Amniotic stem cell (primary cell): ENCODE measurements at regions not wholly inside any gene's neighbourhood (a gene's known extent, or its start where the extent isn't known, plus 50 kb on each side); places are given as distances from the start of the nearest gene placed in this dataset.

ENCODE experiments used
- DNase-seq: peaks from one replicate; lab custom pipeline; 2025; lab: John Stamatoyannopoulos, UW

DNA sequence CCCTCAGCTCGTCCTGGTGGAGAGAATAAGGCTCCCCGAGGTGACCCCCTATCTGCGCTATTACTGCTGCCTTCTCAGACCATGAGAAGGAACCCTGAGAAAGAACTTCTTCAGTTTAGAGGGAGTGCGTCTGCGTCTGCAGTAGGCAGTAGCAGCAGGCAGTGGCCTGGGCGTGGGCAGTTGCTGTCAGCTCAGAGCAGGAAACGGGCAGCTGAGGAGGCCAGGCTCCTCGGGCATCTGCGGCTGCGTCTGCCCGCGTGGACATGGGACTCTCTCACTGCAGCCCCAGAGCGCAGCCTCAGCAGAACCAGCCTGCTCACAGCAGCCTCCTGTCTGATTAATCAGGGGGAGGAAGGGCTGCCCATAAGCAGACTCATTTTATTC is 49.8 kb upstream of the FCN1 start:
- no peak for DNase-seq

DNA sequence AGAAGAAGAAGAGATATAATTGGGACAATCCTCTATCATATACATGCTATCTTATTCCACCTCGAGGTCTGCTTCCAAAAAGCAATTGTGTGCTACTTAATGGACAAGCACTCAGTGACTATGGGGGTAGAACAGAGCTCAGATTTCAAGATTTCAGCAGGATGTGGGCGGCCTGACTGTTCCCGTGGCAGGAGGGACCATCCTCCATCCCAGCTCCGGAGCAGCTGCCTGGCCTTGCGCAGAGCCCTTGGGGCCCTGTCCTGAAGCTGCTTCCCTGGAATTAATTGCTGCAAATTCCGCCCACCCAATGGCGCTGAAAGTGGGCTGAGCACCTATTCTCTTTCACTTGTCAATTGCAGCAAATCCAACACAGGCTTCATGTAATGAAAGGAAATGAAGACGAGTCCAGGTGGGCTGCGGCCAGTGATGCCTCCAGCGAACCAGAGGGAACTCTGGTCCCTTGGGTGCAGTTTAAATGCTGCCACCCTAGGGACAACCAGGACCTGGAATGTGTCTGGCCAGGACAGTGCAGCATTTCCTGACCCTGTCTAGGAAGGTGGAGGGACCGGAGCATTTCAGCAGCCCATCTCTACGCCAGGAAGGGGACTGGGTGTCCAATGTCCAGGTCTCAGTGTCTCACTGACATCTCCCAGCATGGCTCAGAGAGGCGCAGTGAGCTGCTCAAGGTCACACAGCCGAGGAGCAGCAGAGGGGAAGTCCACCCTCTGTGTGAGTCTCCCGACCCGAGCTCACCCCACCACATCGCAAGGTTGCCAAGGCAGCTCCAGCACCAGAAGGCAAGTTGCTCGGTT is 50.5 kb upstream of the FCN1 start:
- no peak for DNase-seq

DNA sequence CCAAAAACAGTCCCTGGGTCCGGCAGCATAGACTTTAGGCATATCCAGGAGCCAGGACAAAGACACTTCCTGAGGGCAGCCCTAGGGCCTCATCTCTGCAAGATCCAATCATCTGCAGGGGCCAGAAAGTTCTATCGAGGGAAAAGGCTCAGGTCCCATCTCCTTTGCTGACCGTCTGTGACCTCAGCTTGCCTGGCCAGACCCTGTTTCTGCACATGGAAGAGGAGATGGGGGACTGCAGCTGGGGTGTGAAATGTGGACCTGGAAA is 51.0 kb upstream of the FCN1 start:
- no peak for DNase-seq

DNA sequence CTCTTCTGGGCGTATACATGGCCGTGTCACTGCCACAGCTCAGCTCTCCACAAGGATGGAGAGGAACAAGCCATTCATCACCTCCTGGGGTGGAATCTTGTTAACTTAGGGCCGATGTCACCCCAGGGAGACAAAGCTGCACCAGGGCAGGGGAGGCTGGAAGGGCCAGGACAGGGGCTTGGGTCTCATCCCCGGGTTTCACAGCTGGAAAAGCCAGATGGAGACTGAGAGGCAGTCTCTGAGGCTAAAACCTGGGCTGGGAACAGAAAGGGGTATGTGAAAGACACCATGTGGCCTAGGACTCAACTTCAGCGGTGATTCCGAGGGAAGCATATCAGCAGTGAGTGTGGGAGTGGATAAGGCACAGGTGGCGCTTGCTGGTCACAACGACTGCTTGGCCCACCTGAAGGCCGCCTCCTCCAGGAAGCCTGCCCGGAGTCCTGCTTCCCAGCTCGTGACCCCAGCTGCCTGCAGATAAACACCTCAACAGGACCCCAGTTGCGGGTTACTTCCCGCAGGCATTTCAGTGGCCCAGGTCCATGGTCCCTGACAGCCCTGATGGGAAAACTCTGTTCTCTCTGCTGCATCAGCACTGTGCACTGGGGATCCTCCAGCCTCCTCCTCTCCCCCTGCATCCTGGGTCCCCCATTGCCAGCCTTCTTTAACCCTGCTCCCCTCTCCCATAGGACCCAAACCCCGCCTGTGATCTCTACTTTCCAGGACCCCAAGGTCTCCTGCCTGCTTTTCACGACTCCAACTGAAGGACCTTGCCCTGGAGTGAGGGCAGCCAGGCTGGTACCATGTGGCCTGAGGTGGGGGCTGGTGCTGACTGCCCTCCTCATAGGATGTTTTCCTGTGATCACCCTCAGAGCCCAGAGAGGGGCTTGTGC is 51.7 kb upstream of the FCN1 start:
- no peak for DNase-seq

- DNase-seq = no peak
These were observed 52.5 kb upstream of the FCN1 start for GRCh38 chr9:134970198-134970597.

- no peak for DNase-seq
These were observed 53.0 kb upstream of the FCN1 start for GRCh38 chr9:134970719-134971118.

- no peak for DNase-seq
These were observed 53.5 kb upstream of the FCN1 start for GRCh38 chr9:134971196-134971595.

DNA sequence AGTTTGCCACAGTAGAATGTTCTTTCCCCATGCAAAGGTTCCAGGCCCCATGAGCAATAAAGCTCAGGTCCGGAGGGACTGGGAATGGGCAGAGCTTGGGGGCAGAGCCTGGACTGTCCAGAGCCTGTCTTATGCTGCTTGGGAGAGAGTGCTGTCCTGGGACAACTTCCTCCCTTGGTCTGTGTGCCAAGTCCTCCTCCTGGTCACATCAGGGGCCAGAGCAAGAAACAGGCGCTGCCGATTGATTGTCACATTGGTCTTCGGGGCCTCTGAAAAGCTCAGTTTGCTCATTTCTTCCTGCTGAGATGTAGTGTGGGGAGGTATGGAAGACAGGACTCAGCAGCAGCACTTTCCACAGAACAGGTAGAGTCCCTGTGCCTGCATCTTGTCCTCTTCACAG is 54.0 kb upstream of the FCN1 start:
- DNase-seq = no peak

GRCh38 chr9:134972140-134972539 is 54.4 kb upstream of the FCN1 start:
- DNase-seq = no peak

DNA sequence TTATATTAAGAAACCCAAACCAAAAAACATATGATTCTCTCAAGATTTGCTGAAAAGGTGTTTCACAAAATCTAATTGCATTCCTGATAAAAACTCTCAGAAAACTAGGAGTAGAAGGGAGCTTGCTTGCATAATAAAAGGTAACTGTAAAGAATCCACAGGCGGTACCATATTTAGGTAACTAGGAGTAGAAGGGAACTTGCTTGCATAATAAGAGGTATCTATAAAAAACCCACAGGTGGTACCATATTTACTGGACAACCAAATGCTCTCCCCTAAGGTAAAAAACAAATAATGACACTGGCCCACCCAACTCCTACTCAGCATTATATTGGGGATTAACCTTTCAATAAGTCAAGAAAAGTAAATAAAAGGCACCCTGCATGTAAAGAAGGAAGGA is 57.5 kb upstream of the FCN1 start:
- no peak for DNase-seq

DNA sequence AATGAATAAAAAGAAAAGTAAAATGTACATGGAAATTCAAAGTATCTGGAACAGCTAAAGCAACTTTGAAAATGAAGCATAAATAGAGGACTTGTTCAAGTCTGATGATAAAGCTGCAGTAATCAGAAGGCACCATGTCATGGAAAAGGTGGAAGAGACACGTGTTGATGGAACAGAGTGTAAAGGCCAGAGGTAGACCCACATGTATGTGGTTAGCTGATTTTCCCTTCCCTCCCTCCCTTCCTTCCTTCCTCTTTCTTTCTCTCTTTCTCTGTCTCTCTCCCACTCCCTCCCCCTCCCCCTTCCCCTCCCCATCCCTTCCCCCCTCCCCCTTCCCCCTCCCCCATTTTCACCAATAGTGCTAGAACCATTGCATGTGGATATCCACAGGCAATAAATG is 58.7 kb upstream of the FCN1 start:
- DNase-seq = no peak

DNA sequence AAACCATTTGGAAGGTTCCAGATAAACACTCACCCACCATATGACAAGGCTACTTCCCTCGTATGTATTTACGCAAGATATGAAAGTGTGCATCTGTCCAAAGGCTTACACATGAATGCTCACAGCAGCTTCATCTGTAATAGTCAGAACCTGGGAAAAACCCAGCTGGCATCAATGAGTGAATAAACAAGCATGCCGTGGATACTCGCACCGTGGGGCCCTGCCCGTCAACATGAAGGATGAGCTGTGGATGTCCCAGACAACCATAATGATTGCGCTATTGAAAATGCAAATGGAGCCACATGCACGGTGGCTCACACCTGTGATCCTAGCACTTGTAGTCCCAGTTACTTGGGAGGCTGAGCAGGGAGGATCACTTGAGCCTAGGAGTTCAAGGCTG is 60.6 kb upstream of the FCN1 start:
- no peak for DNase-seq

DNA sequence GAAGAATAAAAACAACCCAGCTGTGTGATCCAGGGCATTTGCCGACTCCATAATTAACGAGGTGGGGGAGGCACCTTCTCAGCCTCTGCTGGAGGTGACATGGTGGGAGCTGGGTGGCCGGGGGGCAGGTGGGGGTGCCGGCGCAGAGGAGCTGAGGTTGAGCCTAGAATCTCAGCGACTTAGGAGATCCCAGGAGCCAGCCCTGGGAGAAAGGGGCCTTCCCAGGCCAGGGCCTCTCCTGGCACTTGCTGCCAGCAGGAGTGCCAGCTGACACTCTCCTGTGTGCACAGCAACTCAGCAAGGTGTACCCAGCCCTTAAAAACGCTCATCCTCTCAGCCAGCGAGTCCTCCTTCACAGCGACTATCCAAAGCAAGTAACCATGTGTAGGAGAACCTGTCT is 62.8 kb upstream of the FCN1 start:
- DNase-seq = no peak

GRCh38 chr9:134980991-134981390 is 63.3 kb upstream of the FCN1 start:
- no peak for DNase-seq

- DNase-seq = no peak
These were observed 64.1 kb upstream of the FCN1 start for GRCh38 chr9:134981829-134982228.

- no peak for DNase-seq
These were observed 64.6 kb upstream of the FCN1 start for GRCh38 chr9:134982311-134982710.

DNA sequence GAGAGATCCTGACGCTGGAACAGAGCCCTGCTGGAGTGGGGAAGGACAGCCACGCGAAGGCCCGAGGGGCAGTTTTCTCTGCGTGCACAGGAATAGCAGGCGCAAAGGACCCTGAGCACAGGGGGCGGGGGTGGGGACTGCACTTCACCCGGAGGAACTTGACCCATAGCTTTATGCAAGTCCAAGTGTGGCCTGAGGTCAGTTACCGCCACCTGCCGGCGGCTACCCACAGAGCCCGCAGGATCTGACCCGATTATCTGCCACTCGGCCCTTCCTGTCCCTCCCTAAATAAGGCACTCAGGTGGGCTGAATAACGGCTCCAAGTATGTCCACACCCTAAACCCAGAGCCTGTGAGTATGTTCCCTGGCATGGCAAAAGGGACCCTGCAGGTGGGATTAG is 65.4 kb upstream of the FCN1 start:
- no peak for DNase-seq

GRCh38 chr9:134983506-134984371 is 66.0 kb upstream of the FCN1 start:
- no peak for DNase-seq

- DNase-seq = no peak
These were observed 66.9 kb upstream of the FCN1 start for GRCh38 chr9:134984372-134985265.

GRCh38 chr9:134985451-134985850 is 67.7 kb upstream of the FCN1 start:
- DNase-seq = no peak

GRCh38 chr9:134986957-134987356 is 69.2 kb upstream of the FCN1 start:
- no peak for DNase-seq

DNA sequence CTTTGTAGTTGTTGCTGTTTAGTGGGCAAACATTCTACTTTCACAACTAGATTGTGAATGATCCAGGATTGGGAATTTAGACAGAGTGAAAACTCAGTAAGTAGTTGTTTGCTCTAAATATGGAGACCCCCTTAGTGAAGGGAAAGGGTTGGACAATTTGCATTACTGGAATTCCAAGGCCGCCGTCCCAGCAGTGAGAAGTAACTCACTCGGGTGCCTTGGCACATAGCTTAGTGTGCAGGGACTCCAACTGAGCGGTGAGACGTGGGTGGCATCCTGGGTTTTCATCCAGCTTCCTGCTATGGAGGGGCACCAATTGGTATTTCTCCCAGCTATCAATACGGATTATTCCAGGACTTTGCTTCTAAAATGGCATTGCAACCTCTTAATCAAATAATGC is 69.7 kb upstream of the FCN1 start:
- DNase-seq = no peak
